Mesendoderm (in vitro differentiated cells): ENCODE measurements at regions not wholly inside any gene's neighbourhood (a gene's known extent, or its start where the extent isn't known, plus 50 kb on each side); places are given as distances from the start of the nearest gene placed in this dataset.

Source experiments
- DNase-seq: peaks from one replicate; pipeline ENCODE4 v3.0.0; 2013
- H2AK5ac ChIP-seq: 2 replicates; pipeline ENCODE4 v1.6.1; 2013; ENCODE audit warnings: low read length, inconsistent platforms
- H2BK120ac ChIP-seq: 2 replicates; pipeline ENCODE4 v1.6.1; 2013; ENCODE audit warnings: low read depth, mild to moderate bottlenecking, low read length, moderate library complexity, mixed read lengths
- H2BK15ac ChIP-seq: replicated peaks from 2 replicates; pipeline ENCODE4 v1.6.1; 2013; ENCODE audit warnings: low read depth, mild to moderate bottlenecking, moderate library complexity
- H2BK5ac ChIP-seq: 2 replicates; pipeline ENCODE4 v1.6.1; 2013; ENCODE audit warnings: low read length, inconsistent platforms
- H3K18ac ChIP-seq: 2 replicates; pipeline ENCODE4 v1.6.1; 2013; ENCODE audit warnings: mild to moderate bottlenecking, low read length, mixed read lengths
- H3K23ac ChIP-seq: one replicate; pipeline ENCODE4 v1.6.1; 2013; ENCODE audit warnings: low read length
- H3K27ac ChIP-seq: 2 replicates; pipeline ENCODE4 v1.5.1; 2013; ENCODE audit warnings: low read depth, mild to moderate bottlenecking, inconsistent platforms, low read length, moderate library complexity
- H3K27me3 ChIP-seq: 2 replicates; pipeline ENCODE4 v1.6.1; 2013; ENCODE audit warnings: low read length, control low read depth, mild to moderate bottlenecking, inconsistent platforms; ENCODE audit not compliant: insufficient read depth, poor library complexity
- H3K36me3 ChIP-seq: 2 replicates; pipeline ENCODE4 v1.6.1; 2013; ENCODE audit warnings: low read length, inconsistent platforms; ENCODE audit not compliant: control insufficient read depth, insufficient read depth
- H3K4ac ChIP-seq: one replicate; pipeline ENCODE4 v1.6.1; 2013; ENCODE audit warnings: low read depth, mild to moderate bottlenecking, low read length, moderate library complexity
- H3K4me1 ChIP-seq: 2 replicates; pipeline ENCODE4 v1.6.1; 2013; ENCODE audit warnings: low read depth, low read length, inconsistent platforms; ENCODE audit not compliant: control insufficient read depth
- H3K4me2 ChIP-seq: 2 replicates; pipeline ENCODE4 v1.6.1; 2013; ENCODE audit warnings: low read length
- H3K4me3 ChIP-seq: 2 replicates; pipeline ENCODE4 v1.5.1; 2013; ENCODE audit warnings: mild to moderate bottlenecking, low read length
- H3K56ac ChIP-seq: one replicate; pipeline ENCODE4 v1.6.1; 2013; ENCODE audit warnings: low read length
- H3K79me1 ChIP-seq: 2 replicates; pipeline ENCODE4 v1.6.1; 2013; ENCODE audit warnings: low read length, inconsistent platforms
- H3K79me2 ChIP-seq: 2 replicates; pipeline ENCODE4 v1.6.1; 2013; ENCODE audit warnings: mild to moderate bottlenecking, low read length; ENCODE audit not compliant: control insufficient read depth, insufficient read depth
- H3K9ac ChIP-seq: 2 replicates; pipeline ENCODE4 v1.6.1; 2013; ENCODE audit warnings: low read length, inconsistent platforms
- H4K5ac ChIP-seq: one replicate; pipeline ENCODE4 v1.6.1; 2013; ENCODE audit warnings: low read length
- H4K8ac ChIP-seq: one replicate; pipeline ENCODE4 v1.6.1; 2013; ENCODE audit warnings: low read depth, mild to moderate bottlenecking, control low read depth, low read length, moderate library complexity
- WGBS: extraction: QIAGEN DNeasy Blood & Tissue Kit; methylation state at CpG from one replicate; pipeline ENCODE4 v1.1.7; 2013; ENCODE audit warnings: low lambda C conversion rate, missing lambda C conversion rate; ENCODE audit not compliant: insufficient coverage; ENCODE audit errors: extremely low coverage; 5-methylcytosine and 5-hydroxymethylcytosine counted together

GRCh38 chr20:53693262-53693871, 99.7 kb upstream of the ZNF217 start:
- H3K4me3 ChIP-seq, result no peak overlapping the region
- no peak overlapping the region for H2BK5ac ChIP-seq
- no peak overlapping the region for H3K23ac ChIP-seq
- no peak overlapping the region for H3K4me2 ChIP-seq
- no peaks in the 10 kb centered on the region for H3K79me2 ChIP-seq
- H3K18ac ChIP-seq, result no peak overlapping the region
- no peaks in the 10 kb centered on the region for H3K4me1 ChIP-seq
- H3K27ac ChIP-seq, result no peak overlapping the region
- H2BK120ac ChIP-seq, result no peak overlapping the region
- H3K36me3 ChIP-seq, result no peaks in the 10 kb centered on the region
- no peak overlapping the region for H3K4ac ChIP-seq
- WGBS, result 100% methylated on average over 4 of the region's 17 CpGs
- no peak overlapping the region for H4K5ac ChIP-seq
- H3K56ac ChIP-seq, result no peak overlapping the region
- no peaks in the 10 kb centered on the region for H3K27me3 ChIP-seq
- no peak overlapping the region for H2AK5ac ChIP-seq
- no peak overlapping the region for H4K8ac ChIP-seq
- H2BK15ac ChIP-seq, result no peak overlapping the region
- H3K79me1 ChIP-seq, result no peaks in the 10 kb centered on the region
- no peak for DNase-seq
- H3K9ac ChIP-seq, result no peak overlapping the region

- Histone ChIP-seq H3K56ac (no peak overlapping the region), H2AK5ac (no peak overlapping the region), H2BK5ac (no peak overlapping the region), H3K18ac (no peak overlapping the region), H2BK15ac (no peak overlapping the region), H3K79me1 (no peaks in the 10 kb centered on the region), H4K8ac (no peak overlapping the region), H3K27me3 (no peaks in the 10 kb centered on the region), H3K36me3 (no peaks in the 10 kb centered on the region), H4K5ac (no peak overlapping the region), H3K79me2 (no peaks in the 10 kb centered on the region), H3K4me2 (no peak overlapping the region), H3K27ac (no peak overlapping the region), H3K4ac (no peak overlapping the region), H3K4me1 (no peaks in the 10 kb centered on the region), H2BK120ac (no peak overlapping the region), H3K23ac (no peak overlapping the region), H3K9ac (no peak overlapping the region), H3K4me3 (no peak overlapping the region)
- WGBS, result no CpG with 5 or more reads among the region's 10 CpGs
- peak; percentile 22 for DNase-seq
Measured at GRCh38 chr20:53692465-53693067, 98.9 kb upstream of the ZNF217 start.

GRCh38 chr20:53691811-53692192, 98.2 kb upstream of the ZNF217 start:
- Histone ChIP-seq H2AK5ac (no peak overlapping the region), H3K79me2 (no peaks in the 10 kb centered on the region), H2BK15ac (no peak overlapping the region), H3K9ac (no peak overlapping the region), H4K8ac (no peak overlapping the region), H4K5ac (no peak overlapping the region), H3K4me3 (no peak overlapping the region), H2BK120ac (no peak overlapping the region), H3K4ac (no peak overlapping the region), H3K27me3 (no peaks in the 10 kb centered on the region), H3K36me3 (no peaks in the 10 kb centered on the region), H3K56ac (no peak overlapping the region), H2BK5ac (no peak overlapping the region), H3K79me1 (no peaks in the 10 kb centered on the region), H3K27ac (no peak overlapping the region), H3K4me1 (no peaks in the 10 kb centered on the region), H3K23ac (no peak overlapping the region), H3K18ac (no peak overlapping the region), H3K4me2 (no peak overlapping the region)
- DNase-seq, result no peak
- WGBS, result no CpG with 5 or more reads among the region's 1 CpG

- Histone ChIP-seq H3K4me2 (no peak overlapping the region), H3K4ac (no peak overlapping the region), H3K4me1 (no peaks in the 10 kb centered on the region), H4K5ac (no peak overlapping the region), H2BK5ac (no peak overlapping the region), H3K9ac (no peak overlapping the region), H2AK5ac (no peak overlapping the region), H3K27ac (no peak overlapping the region), H3K79me2 (no peaks in the 10 kb centered on the region), H2BK15ac (no peak overlapping the region), H4K8ac (no peak overlapping the region), H2BK120ac (no peak overlapping the region), H3K56ac (no peak overlapping the region), H3K23ac (no peak overlapping the region), H3K4me3 (no peak overlapping the region), H3K36me3 (no peaks in the 10 kb centered on the region), H3K18ac (no peak overlapping the region), H3K79me1 (no peaks in the 10 kb centered on the region), H3K27me3 (no peaks in the 10 kb centered on the region)
- DNase-seq, result no peak
- WGBS, result no CpG with 5 or more reads among the region's 10 CpGs
Measured at GRCh38 chr20:53691060-53691810, 97.6 kb upstream of the ZNF217 start.

- Histone ChIP-seq H3K27ac (no peak overlapping the region), H3K4me2 (no peak overlapping the region), H3K18ac (no peak overlapping the region), H3K27me3 (no peaks in the 10 kb centered on the region), H3K4me1 (no peaks in the 10 kb centered on the region), H2BK15ac (no peak overlapping the region), H2BK5ac (no peak overlapping the region), H3K4ac (no peak overlapping the region), H3K79me1 (no peaks in the 10 kb centered on the region), H3K4me3 (no peak overlapping the region), H3K23ac (no peak overlapping the region), H3K56ac (no peak overlapping the region), H4K5ac (no peak overlapping the region), H3K9ac (no peak overlapping the region), H3K79me2 (no peaks in the 10 kb centered on the region), H3K36me3 (no peaks in the 10 kb centered on the region), H2BK120ac (no peak overlapping the region), H2AK5ac (no peak overlapping the region), H4K8ac (no peak overlapping the region)
- DNase-seq, result no peak
- WGBS, result no CpG with 5 or more reads among the region's 1 CpG
Measured at GRCh38 chr20:53688085-53688484, 94.4 kb upstream of the ZNF217 start.
